ENCODE measurements at regions not wholly inside any gene's neighbourhood (a gene's known extent, or its start where the extent isn't known, plus 50 kb on each side); places are given as distances from the start of the nearest gene placed in this dataset.

DNA sequence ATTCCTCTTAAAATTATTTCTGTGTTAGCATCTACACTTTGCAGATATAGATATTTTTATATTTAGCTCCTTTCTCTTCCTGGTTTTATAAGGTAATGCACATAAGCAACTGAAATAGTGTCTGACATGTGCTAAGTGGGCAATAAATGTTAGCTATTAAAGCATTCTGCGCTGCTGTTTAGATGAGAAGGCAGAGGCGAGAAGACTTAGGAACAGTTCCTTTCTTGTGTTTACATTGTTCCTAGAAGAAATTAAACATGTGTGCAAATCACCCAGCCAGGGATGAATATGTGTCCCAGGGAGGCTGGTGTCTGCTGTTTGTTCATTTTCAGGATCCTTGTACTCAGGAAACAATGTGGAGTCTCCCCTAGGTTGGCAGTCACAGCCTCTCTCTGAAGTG, 292.3 kb downstream of the PMP22 start:
- H3K4me3 ChIP-seq (ENCODE audit: low read depth, low read length): no peak overlapping the region
- no peak for DNase-seq (ENCODE audit: low read depth)
- no peak for TF ChIP-seq CTCF (IDR thresholded peaks at IDR 0.05; ENCODE audit: control insufficient read depth, extremely low read depth, insufficient read depth)

DNA sequence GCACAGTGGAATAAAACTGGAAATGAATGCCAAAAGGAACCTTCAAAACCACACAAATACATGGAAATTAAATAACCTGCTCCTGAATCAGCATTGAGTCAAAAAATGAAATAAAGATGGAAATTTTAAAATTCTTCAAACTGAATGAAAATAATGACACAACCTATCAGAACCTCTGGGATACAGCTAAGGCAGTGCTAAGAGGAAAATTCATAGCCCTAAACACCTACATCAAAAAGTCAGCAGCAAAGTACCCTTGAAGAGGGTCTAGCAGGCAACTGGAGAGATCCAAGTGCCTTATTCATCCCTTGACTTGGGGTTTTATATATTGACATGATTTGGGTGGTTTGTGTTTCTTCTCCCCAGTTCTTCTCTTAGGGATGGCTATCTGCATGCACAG, 294.1 kb downstream of the PMP22 start:
- no peak for DNase-seq (ENCODE audit: low read depth)
- no peak overlapping the region for H3K4me3 ChIP-seq (ENCODE audit: low read depth, low read length)
- TF ChIP-seq CTCF (IDR thresholded peaks at IDR 0.05; ENCODE audit: control insufficient read depth, extremely low read depth, insufficient read depth): no peak

DNA sequence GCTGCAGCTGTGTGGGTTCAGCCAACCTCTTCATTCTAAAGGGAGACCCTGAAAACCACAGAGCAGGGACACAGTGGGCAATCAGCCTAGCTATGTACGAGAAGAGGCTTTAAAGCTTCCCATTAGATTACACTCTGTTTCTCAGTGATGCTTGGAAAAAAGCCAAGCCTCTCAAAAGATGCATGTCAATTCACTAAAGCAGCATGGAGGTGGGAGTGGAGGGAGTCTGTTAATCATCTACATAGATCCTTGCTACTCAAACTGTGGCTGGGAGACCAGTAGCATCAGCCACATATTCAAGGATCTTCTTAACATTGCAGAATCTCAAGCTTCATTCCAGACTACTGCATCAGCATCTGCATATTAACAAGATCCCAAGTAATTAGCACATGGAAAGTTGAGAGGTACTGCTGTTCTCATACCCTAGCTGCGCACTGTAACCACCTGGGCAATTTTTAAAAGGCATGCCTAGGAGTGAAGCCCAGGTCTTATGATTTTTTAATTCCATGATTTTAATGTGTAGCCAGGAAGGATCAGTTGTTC, 305.9 kb downstream of the PMP22 start:
- no peak overlapping the region for H3K4me3 ChIP-seq (ENCODE audit: low read depth, low read length)
- no peak for TF ChIP-seq CTCF (IDR thresholded peaks at IDR 0.05; ENCODE audit: control insufficient read depth, extremely low read depth, insufficient read depth)
- DNase-seq (ENCODE audit: low read depth): no peak

- H3K4me3 ChIP-seq (ENCODE audit: low read depth, low read length): no peak overlapping the region
- TF ChIP-seq CTCF (IDR thresholded peaks at IDR 0.05; ENCODE audit: control insufficient read depth, extremely low read depth, insufficient read depth): no peak
- DNase-seq (ENCODE audit: low read depth): no peak
Observed at GRCh38 chr17:14953405-14953804, 311.7 kb downstream of the PMP22 start.

GRCh38 chr17:14950686-14951085, 314.4 kb downstream of the PMP22 start:
- TF ChIP-seq CTCF (IDR thresholded peaks at IDR 0.05; ENCODE audit: control insufficient read depth, extremely low read depth, insufficient read depth): no peak
- H3K4me3 ChIP-seq (ENCODE audit: low read depth, low read length): no peak overlapping the region
- DNase-seq (ENCODE audit: low read depth): no peak

GRCh38 chr17:14950216-14950615, 314.9 kb downstream of the PMP22 start:
- DNase-seq (ENCODE audit: low read depth): no peak
- no peak for TF ChIP-seq CTCF (IDR thresholded peaks at IDR 0.05; ENCODE audit: control insufficient read depth, extremely low read depth, insufficient read depth)
- no peak overlapping the region for H3K4me3 ChIP-seq (ENCODE audit: low read depth, low read length)

GRCh38 chr17:14947671-14948070, 317.5 kb downstream of the PMP22 start:
- no peak for TF ChIP-seq CTCF (IDR thresholded peaks at IDR 0.05; ENCODE audit: control insufficient read depth, extremely low read depth, insufficient read depth)
- H3K4me3 ChIP-seq (ENCODE audit: low read depth, low read length): no peak overlapping the region
- DNase-seq (ENCODE audit: low read depth): no peak
